Endodermal cell (in vitro differentiated cells): ENCODE measurements at regions not wholly inside any gene's neighbourhood (a gene's known extent, or its start where the extent isn't known, plus 50 kb on each side); places are given as distances from the start of the nearest gene placed in this dataset.

Experiments used
- DNase-seq: peaks from one replicate; pipeline ENCODE4 v3.0.0-alpha.2; 2017
- H3K27ac ChIP-seq: 2 replicates; pipeline ENCODE4 v1.5.1; 2013; ENCODE audit warnings: mild to moderate bottlenecking, low read depth, low read length, moderate library complexity
- H3K27me3 ChIP-seq: 2 replicates; pipeline ENCODE4 v1.6.1; 2013; ENCODE audit warnings: mild to moderate bottlenecking, low read length, moderate library complexity; ENCODE audit not compliant: insufficient read depth, control insufficient read depth, poor library complexity, severe bottlenecking
- H3K36me3 ChIP-seq: 2 replicates; pipeline ENCODE4 v1.7.0; 2013; ENCODE audit warnings: mild to moderate bottlenecking, low read length, moderate library complexity; ENCODE audit not compliant: control insufficient read depth, insufficient read depth
- H3K4me1 ChIP-seq: one replicate; pipeline ENCODE4 v1.7.0; 2013; ENCODE audit warnings: low read length; ENCODE audit not compliant: control insufficient read depth, insufficient read depth
- H3K4me3 ChIP-seq: 2 replicates; pipeline ENCODE4 v1.5.1; 2013; ENCODE audit warnings: mild to moderate bottlenecking, low read length, moderate library complexity
- H3K9ac ChIP-seq: 2 replicates; pipeline ENCODE4 v1.6.1; 2013; ENCODE audit warnings: mild to moderate bottlenecking, low read length, moderate library complexity; ENCODE audit not compliant: poor library complexity, severe bottlenecking; ENCODE audit errors: extremely low read depth
- H3K9me3 ChIP-seq: 2 replicates; pipeline ENCODE4 v1.6.1; 2013; ENCODE audit warnings: mild to moderate bottlenecking, low read length, moderate library complexity; ENCODE audit not compliant: control insufficient read depth
- H3K27ac Mint-ChIP-seq: 2 replicates; pipeline ENCODE4 v1.8.0; 2020; ENCODE audit warnings: mixed read lengths
- H3K27me3 Mint-ChIP-seq: 2 replicates; pipeline ENCODE4 v1.8.0; 2021; ENCODE audit warnings: mild to moderate bottlenecking, mixed read lengths; ENCODE audit not compliant: insufficient read depth
- H3K36me3 Mint-ChIP-seq: 2 replicates; pipeline ENCODE4 v1.8.0; 2020; ENCODE audit warnings: low read depth, mixed read lengths
- H3K4me1 Mint-ChIP-seq: 2 replicates; pipeline ENCODE4 v1.8.0; 2020; ENCODE audit warnings: mixed read lengths
- H3K4me3 Mint-ChIP-seq: 2 replicates; pipeline ENCODE4 v1.8.0; 2020; ENCODE audit warnings: mild to moderate bottlenecking, moderate library complexity, mixed read lengths
- H3K9me3 Mint-ChIP-seq: 2 replicates; pipeline ENCODE4 v1.8.0; 2020; ENCODE audit warnings: mild to moderate bottlenecking, mixed read lengths
- CTCF ChIP-seq: fragments of 200-600 bp; sonication (generic); conservative IDR thresholded peaks from 2 replicates; pipeline ENCODE4 v1.5.0; 2021; ENCODE audit warnings: antibody characterized with exemption, mild to moderate bottlenecking
- WGBS, 2 experiments: methylation state at CpG; one replicate each; pipeline versions ENCODE4 v1.1.5 to v1.1.7; 2013; ENCODE audit warnings: missing lambda C conversion rate in 2 of 2, mixed read lengths in 1 of 2; ENCODE audit not compliant: insufficient coverage in 1 of 2, insufficient read length in 1 of 2; 5-methylcytosine and 5-hydroxymethylcytosine counted together

- WGBS, 2 experiments = 80% methylated on average over 1 of the region's 1 CpG; no CpG with 5 or more reads in 1 of the 2 experiments
- Mint-ChIP-seq H3K9me3 (no peaks in the 10 kb centered on the region), H3K27ac (no peak overlapping the region), H3K4me1 (no peaks in the 10 kb centered on the region), H3K36me3 (no peaks in the 10 kb centered on the region), H3K4me3 (no peak overlapping the region), H3K27me3 (peaks cover 3% of the 10 kb centered on the region)
- no peaks in the 10 kb centered on the region for H3K36me3 ChIP-seq
- no peak for TF ChIP-seq CTCF
- H3K27me3 ChIP-seq = no peaks in the 10 kb centered on the region
- H3K4me1 ChIP-seq = no peaks in the 10 kb centered on the region
- no peak overlapping the region for H3K4me3 ChIP-seq
- H3K9me3 ChIP-seq = no peaks in the 10 kb centered on the region
- DNase-seq = no peak
- H3K9ac ChIP-seq = no peak overlapping the region
- H3K27ac ChIP-seq = no peak overlapping the region
Measured at GRCh38 chr3:22101811-22102210, 350.8 kb upstream of the ZNF385D start.

GRCh38 chr3:22103423-22103822 lies 352.4 kb upstream of the ZNF385D start:
- 94% methylated on average over 1 of the region's 1 CpG; no CpG with 5 or more reads in 1 of the 2 experiments for WGBS, 2 experiments
- H3K9me3 ChIP-seq = no peaks in the 10 kb centered on the region
- no peak overlapping the region for H3K9ac ChIP-seq
- H3K27ac Mint-ChIP-seq = no peak overlapping the region
- H3K4me3 ChIP-seq = no peak overlapping the region
- no peaks in the 10 kb centered on the region for H3K9me3 Mint-ChIP-seq
- H3K27me3 ChIP-seq = no peaks in the 10 kb centered on the region
- DNase-seq = no peak
- H3K4me1 Mint-ChIP-seq = no peaks in the 10 kb centered on the region
- H3K4me1 ChIP-seq = no peaks in the 10 kb centered on the region
- TF ChIP-seq CTCF = no peak
- no peak overlapping the region for H3K4me3 Mint-ChIP-seq
- H3K27me3 Mint-ChIP-seq = no peaks in the 10 kb centered on the region
- H3K36me3 ChIP-seq = no peaks in the 10 kb centered on the region
- no peak overlapping the region for H3K27ac ChIP-seq
- H3K36me3 Mint-ChIP-seq = no peaks in the 10 kb centered on the region

GRCh38 chr3:22106213-22106896 lies 355.3 kb upstream of the ZNF385D start:
- no peak overlapping the region for H3K27ac Mint-ChIP-seq
- no peak overlapping the region for H3K27ac ChIP-seq
- H3K9ac ChIP-seq = no peak overlapping the region
- no peaks in the 10 kb centered on the region for H3K36me3 Mint-ChIP-seq
- H3K27me3 Mint-ChIP-seq = peaks cover 2% of the 10 kb centered on the region
- no peaks in the 10 kb centered on the region for H3K36me3 ChIP-seq
- 90 to 93% methylated on average over 3 to 5 of the region's 5 CpGs for WGBS, 2 experiments
- H3K4me1 Mint-ChIP-seq = peaks cover under 1% of the 10 kb centered on the region
- H3K4me3 ChIP-seq = no peak overlapping the region
- no peak for TF ChIP-seq CTCF
- no peak for DNase-seq
- no peaks in the 10 kb centered on the region for H3K27me3 ChIP-seq
- no peaks in the 10 kb centered on the region for H3K9me3 ChIP-seq
- H3K4me3 Mint-ChIP-seq = no peak overlapping the region
- no peaks in the 10 kb centered on the region for H3K4me1 ChIP-seq
- H3K9me3 Mint-ChIP-seq = no peaks in the 10 kb centered on the region
